A673 (cell line): ENCODE measurements at regions not wholly inside any gene's neighbourhood (a gene's known extent, or its start where the extent isn't known, plus 50 kb on each side); places are given as distances from the start of the nearest gene placed in this dataset.

Experiments used
- EZH2 ChIP-seq: fragments of 200-600 bp; sonication (generic); IDR thresholded peaks from 2 replicates; pipeline ENCODE4 v1.6.1; 2017; ENCODE audit warnings: borderline replicate concordance, low read depth, mild to moderate bottlenecking, mixed read lengths, antibody characterized with exemption, low read length; ENCODE audit not compliant: poor library complexity, severe bottlenecking
- TF ChIP-seq, protein P1 (sequence below): fragments of 300-800, 200-600 bp; sonication (generic); conservative IDR thresholded peaks from 2 replicates; pipeline ENCODE4 v1.5.1; 2017; ENCODE audit warnings: low read depth, mild to moderate bottlenecking, antibody characterized with exemption, low read length, moderate library complexity, mixed read lengths

DNA sequence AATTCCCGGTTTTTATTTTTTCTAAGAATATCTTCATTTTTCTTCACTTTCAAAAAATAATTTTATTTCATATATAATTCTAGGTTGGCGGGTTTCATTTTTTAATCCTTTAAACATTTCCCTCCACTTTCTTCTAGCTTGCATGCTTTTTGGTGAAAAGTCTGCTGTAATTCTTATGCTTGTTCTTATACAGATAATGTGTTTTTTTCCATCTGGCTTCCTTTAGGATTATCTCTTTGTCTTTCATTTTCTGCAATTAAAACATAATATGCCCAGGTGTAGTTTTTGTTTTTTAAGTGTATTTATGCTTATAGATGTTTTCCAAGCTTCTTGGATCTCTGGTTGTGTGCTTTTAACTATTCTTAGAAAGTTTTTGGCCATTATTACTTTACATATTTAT is 341.3 kb upstream of the SEMA3C start:
- TF ChIP-seq EZH2, result no peak
- TF ChIP-seq, protein P1, sequence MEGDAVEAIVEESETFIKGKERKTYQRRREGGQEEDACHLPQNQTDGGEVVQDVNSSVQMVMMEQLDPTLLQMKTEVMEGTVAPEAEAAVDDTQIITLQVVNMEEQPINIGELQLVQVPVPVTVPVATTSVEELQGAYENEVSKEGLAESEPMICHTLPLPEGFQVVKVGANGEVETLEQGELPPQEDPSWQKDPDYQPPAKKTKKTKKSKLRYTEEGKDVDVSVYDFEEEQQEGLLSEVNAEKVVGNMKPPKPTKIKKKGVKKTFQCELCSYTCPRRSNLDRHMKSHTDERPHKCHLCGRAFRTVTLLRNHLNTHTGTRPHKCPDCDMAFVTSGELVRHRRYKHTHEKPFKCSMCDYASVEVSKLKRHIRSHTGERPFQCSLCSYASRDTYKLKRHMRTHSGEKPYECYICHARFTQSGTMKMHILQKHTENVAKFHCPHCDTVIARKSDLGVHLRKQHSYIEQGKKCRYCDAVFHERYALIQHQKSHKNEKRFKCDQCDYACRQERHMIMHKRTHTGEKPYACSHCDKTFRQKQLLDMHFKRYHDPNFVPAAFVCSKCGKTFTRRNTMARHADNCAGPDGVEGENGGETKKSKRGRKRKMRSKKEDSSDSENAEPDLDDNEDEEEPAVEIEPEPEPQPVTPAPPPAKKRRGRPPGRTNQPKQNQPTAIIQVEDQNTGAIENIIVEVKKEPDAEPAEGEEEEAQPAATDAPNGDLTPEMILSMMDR, result no peak
